AG09309 (cell line): ENCODE measurements at regions not wholly inside any gene's neighbourhood (a gene's known extent, or its start where the extent isn't known, plus 50 kb on each side); places are given as distances from the start of the nearest gene placed in this dataset.

Experiments
- DNase-seq: peaks from one replicate; pipeline ENCODE4 v3.0.0-alpha.2; 2010; ENCODE audit warnings: low read depth
- H3K4me3 ChIP-seq: 2 replicates; pipeline ENCODE4 v1.5.1; 2011; ENCODE audit warnings: mild to moderate bottlenecking, low read depth, low read length, moderate library complexity; ENCODE audit not compliant: control insufficient read depth
- CTCF ChIP-seq: IDR thresholded peaks from 2 replicates; pipeline ENCODE4 v1.5.1; 2011; ENCODE audit warnings: mild to moderate bottlenecking, low read depth, low read length, inconsistent platforms; ENCODE audit not compliant: insufficient read depth, control insufficient read depth; ENCODE audit errors: missing control alignments

- TF ChIP-seq CTCF: no peak
- no peak overlapping the region for H3K4me3 ChIP-seq
- no peak for DNase-seq
Observed at GRCh38 chr14:51337520-51337919, 97.5 kb downstream of the TMX1 start.

GRCh38 chr14:51341338-51341737 is 101.3 kb downstream of the TMX1 start:
- no peak for DNase-seq
- TF ChIP-seq CTCF: no peak
- no peak overlapping the region for H3K4me3 ChIP-seq

GRCh38 chr14:51342226-51342625 is 102.2 kb downstream of the TMX1 start:
- no peak for TF ChIP-seq CTCF
- no peak for DNase-seq

GRCh38 chr14:51351997-51352396 is 112.0 kb downstream of the TMX1 start:
- no peak for DNase-seq
- H3K4me3 ChIP-seq: no peak overlapping the region
- TF ChIP-seq CTCF: no peak

More at GRCh38 chr14:51342226-51342625, 102.2 kb downstream of the TMX1 start:
- H3K4me3 ChIP-seq: no peak overlapping the region

GRCh38 chr14:51353901-51354300 is 113.9 kb downstream of the TMX1 start:
- no peak for TF ChIP-seq CTCF
- no peak for DNase-seq
- H3K4me3 ChIP-seq: no peak overlapping the region

- no peak overlapping the region for H3K4me3 ChIP-seq
- TF ChIP-seq CTCF: no peak
- no peak for DNase-seq
Observed at GRCh38 chr14:51354846-51355245, 114.8 kb downstream of the TMX1 start.

- no peak for DNase-seq
- H3K4me3 ChIP-seq: no peak overlapping the region
- no peak for TF ChIP-seq CTCF
Observed at GRCh38 chr14:51356381-51356780, 116.3 kb downstream of the TMX1 start.
